Chondrocyte (in vitro differentiated cells): ENCODE measurements at regions not wholly inside any gene's neighbourhood (a gene's known extent, or its start where the extent isn't known, plus 50 kb on each side); places are given as distances from the start of the nearest gene placed in this dataset.

Source experiments
- DNase-seq: peaks from one replicate; pipeline ENCODE4 v3.0.0; 2021; ENCODE audit warnings: mixed read lengths, low spot score
- H3K27ac Mint-ChIP-seq: one replicate; pipeline ENCODE4 v1.8.0; 2021; ENCODE audit warnings: mild to moderate bottlenecking, moderate library complexity, mixed read lengths; ENCODE audit not compliant: unreplicated experiment
- H3K27me3 Mint-ChIP-seq: 2 replicates; pipeline ENCODE4 v1.8.0; 2021; ENCODE audit warnings: low read depth, mixed read lengths
- H3K36me3 Mint-ChIP-seq: 2 replicates; pipeline ENCODE4 v1.8.0; 2021; ENCODE audit warnings: low read depth, mixed read lengths
- H3K4me1 Mint-ChIP-seq: 2 replicates; pipeline ENCODE4 v1.8.0; 2021; ENCODE audit warnings: low read depth, mild to moderate bottlenecking, mixed read lengths
- H3K4me3 Mint-ChIP-seq: one replicate; pipeline ENCODE4 v1.8.0; 2021; ENCODE audit warnings: mild to moderate bottlenecking, moderate library complexity, mixed read lengths; ENCODE audit not compliant: unreplicated experiment
- H3K9me3 Mint-ChIP-seq: 2 replicates; pipeline ENCODE4 v1.8.0; 2021; ENCODE audit warnings: low read depth, mixed read lengths
- TF ChIP-seq, protein P1 (sequence below): fragments of 200-600 bp; sonication (generic); IDR thresholded peaks from 2 replicates; pipeline ENCODE4 v1.5.0; 2021; ENCODE audit warnings: antibody characterized with exemption, mild to moderate bottlenecking, moderate library complexity

DNA sequence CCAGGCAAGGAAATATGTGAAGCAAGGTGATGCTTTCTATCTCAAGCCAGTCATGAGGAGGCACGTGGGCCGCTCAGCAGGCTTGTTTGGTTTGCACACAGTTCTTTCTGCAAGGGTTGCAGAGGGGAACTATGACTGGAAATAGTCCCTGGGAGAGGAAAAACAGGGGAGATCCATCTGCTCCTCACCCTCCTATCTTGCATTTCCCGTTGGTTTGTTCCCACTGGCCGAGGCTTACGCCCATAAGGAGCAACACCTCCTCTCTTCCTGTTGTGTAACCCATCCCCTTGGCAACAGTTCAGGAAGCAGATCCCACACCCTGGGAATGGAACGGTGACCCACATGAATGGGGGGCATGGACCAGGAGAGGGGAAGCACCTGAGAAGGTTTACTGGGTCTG lies 72.1 kb upstream of the MAGI1 start:
- Mint-ChIP-seq H3K27me3 (no peaks in the 10 kb centered on the region), H3K36me3 (no peaks in the 10 kb centered on the region), H3K4me3 (no peak overlapping the region), H3K27ac (no peak overlapping the region), H3K4me1 (peaks cover 28% of the 10 kb centered on the region), H3K9me3 (no peaks in the 10 kb centered on the region)
- no peak for DNase-seq
- TF ChIP-seq, protein P1, sequence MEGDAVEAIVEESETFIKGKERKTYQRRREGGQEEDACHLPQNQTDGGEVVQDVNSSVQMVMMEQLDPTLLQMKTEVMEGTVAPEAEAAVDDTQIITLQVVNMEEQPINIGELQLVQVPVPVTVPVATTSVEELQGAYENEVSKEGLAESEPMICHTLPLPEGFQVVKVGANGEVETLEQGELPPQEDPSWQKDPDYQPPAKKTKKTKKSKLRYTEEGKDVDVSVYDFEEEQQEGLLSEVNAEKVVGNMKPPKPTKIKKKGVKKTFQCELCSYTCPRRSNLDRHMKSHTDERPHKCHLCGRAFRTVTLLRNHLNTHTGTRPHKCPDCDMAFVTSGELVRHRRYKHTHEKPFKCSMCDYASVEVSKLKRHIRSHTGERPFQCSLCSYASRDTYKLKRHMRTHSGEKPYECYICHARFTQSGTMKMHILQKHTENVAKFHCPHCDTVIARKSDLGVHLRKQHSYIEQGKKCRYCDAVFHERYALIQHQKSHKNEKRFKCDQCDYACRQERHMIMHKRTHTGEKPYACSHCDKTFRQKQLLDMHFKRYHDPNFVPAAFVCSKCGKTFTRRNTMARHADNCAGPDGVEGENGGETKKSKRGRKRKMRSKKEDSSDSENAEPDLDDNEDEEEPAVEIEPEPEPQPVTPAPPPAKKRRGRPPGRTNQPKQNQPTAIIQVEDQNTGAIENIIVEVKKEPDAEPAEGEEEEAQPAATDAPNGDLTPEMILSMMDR: no peak

DNA sequence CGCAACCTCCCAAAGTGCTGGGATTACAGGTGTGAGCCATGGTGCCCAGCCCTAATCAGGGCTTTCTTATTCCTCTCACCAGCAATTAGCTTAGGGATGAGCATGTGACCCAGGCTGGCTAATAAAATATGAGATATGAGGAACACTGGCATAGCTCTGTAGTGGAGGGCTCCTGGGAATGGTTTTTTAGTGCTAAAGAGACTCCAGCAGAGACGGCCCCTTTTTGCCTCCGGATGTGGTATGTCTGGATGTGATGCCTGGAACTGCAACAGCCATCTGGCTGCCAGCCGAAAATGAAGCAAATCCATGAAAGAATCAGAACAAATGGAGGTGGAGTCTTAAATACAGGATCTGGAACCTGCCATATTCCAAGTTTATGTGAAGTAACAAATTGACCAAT lies 69.1 kb upstream of the MAGI1 start:
- H3K27ac Mint-ChIP-seq: peak overlapping the region; percentile 69
- H3K9me3 Mint-ChIP-seq: no peaks in the 10 kb centered on the region
- TF ChIP-seq, protein P1: no peak
- no peaks in the 10 kb centered on the region for H3K27me3 Mint-ChIP-seq
- DNase-seq: no peak
- H3K4me3 Mint-ChIP-seq: no peak overlapping the region
- H3K4me1 Mint-ChIP-seq: peaks cover 19% of the 10 kb centered on the region
- no peaks in the 10 kb centered on the region for H3K36me3 Mint-ChIP-seq

DNA sequence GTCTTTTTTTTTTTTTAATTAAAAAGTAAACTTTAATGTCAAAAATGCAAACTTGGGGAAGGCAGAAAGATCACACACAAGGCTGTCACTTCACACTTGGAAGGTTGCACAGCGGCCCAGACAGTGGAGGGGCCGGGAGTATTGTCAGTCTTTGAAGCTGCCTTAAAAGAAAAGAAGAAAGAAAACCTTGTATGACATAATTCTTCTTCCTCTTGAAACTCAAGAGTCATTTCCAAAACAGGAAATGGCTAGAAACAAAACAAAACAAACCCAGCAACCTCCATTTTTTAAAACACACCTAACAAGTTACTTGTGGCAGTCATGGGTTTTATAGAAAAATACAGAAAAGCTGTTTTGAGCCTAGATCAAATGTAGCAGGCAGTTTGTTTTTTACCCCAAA lies 68.1 kb upstream of the MAGI1 start:
- DNase-seq: no peak
- H3K9me3 Mint-ChIP-seq: no peaks in the 10 kb centered on the region
- TF ChIP-seq, protein P1: no peak

DNA sequence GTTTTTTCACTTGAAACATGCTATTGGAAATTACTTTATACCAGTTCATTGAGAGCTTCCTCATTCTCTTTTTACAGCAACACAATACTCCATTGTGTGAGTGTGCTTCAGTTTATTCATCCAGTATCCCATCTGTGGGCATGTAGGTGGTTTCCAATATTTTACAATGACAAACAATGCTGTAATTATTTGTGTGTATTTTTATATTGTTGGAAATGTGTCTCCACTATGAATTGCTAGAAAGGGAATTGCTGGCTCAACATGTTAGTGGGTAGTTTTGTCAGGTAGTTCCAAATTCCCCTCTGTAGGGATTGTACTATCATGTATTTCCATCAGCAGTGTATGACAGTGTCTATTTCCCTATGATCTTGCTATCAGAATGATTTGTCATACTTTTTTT lies 65.8 kb upstream of the MAGI1 start:
- H3K4me3 Mint-ChIP-seq: no peak overlapping the region
- no peak for DNase-seq
- no peaks in the 10 kb centered on the region for H3K9me3 Mint-ChIP-seq
- TF ChIP-seq, protein P1: no peak
- no peak overlapping the region for H3K27ac Mint-ChIP-seq
- H3K4me1 Mint-ChIP-seq: peaks cover 16% of the 10 kb centered on the region
- H3K36me3 Mint-ChIP-seq: no peaks in the 10 kb centered on the region
- H3K27me3 Mint-ChIP-seq: no peaks in the 10 kb centered on the region

More for the DNA sequence above, 68.1 kb upstream of the MAGI1 start:
- Mint-ChIP-seq H3K27me3 (no peaks in the 10 kb centered on the region), H3K36me3 (no peaks in the 10 kb centered on the region), H3K4me3 (no peak overlapping the region), H3K4me1 (peaks cover 19% of the 10 kb centered on the region), H3K27ac (peak overlapping the region; percentile 36)

DNA sequence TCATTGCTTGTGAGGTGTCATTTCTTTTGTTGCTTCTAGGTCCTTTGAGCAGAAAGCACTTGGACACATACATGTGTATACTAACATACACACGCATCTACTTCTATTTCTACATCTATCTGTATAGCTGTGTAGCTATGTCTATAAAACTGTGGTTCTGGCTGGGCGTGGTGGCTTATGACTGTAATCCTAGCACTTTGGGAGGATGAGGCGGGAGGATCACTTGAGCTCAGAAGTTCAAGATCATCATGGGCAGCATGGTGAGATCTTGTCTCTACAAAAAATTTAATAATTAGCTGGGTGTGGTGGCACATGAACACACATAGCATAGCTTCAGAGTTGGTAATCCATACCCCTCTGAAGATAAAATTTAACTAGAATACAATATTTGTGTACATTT lies 65.0 kb upstream of the MAGI1 start:
- Mint-ChIP-seq H3K27ac (no peak overlapping the region), H3K27me3 (no peaks in the 10 kb centered on the region), H3K36me3 (no peaks in the 10 kb centered on the region), H3K4me1 (peaks cover 17% of the 10 kb centered on the region), H3K4me3 (no peak overlapping the region), H3K9me3 (no peaks in the 10 kb centered on the region)
- TF ChIP-seq, protein P1: no peak
- DNase-seq: no peak
